ENCODE measurements at regions not wholly inside any gene's neighbourhood (a gene's known extent, or its start where the extent isn't known, plus 50 kb on each side); places are given as distances from the start of the nearest gene placed in this dataset.

DNA sequence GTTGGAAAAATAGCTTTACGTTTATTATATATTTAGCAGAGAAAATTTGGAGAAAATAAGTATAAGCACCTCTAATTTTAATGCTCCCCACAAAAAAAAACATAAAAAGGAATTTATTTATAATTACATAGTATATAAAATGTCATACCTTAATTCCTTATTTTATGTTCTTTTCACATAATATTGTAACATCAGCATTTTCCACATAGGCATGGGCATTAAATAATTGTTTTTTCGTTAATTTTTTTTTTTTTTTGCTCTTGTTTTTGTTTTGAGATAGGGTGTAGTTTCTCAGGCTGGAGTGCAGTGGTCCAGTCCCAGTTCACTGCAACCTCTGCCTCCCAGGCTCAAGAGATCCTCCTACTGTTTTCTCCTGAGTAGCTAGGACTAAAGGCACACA is 329.8 kb upstream of the FOXG1 start:
- no peaks in the 10 kb centered on the region for H4K20me1 ChIP-seq (ENCODE audit: control insufficient read depth, extremely low read depth, insufficient read depth, low read length)
- H3K79me2 ChIP-seq (ENCODE audit: control insufficient read depth, insufficient read depth, low read length) = no peaks in the 10 kb centered on the region
- dilution Hi-C loops (cut with MboI; ENCODE audit: extremely low pct_ligation_motif_present, low sequenced_read_pairs) = no loop called here
- no peaks in the 10 kb centered on the region for H3K9me3 ChIP-seq (ENCODE audit: control insufficient read depth, low read depth, low read length)
- FAIRE-seq (no peak), DNase-seq (ENCODE audit: low read depth, low spot score) (no peak)
- no peak for TF ChIP-seq EZH2 (IDR thresholded peaks at IDR 0.05; ENCODE audit: low read length)
- TF ChIP-seq, protein P1, sequence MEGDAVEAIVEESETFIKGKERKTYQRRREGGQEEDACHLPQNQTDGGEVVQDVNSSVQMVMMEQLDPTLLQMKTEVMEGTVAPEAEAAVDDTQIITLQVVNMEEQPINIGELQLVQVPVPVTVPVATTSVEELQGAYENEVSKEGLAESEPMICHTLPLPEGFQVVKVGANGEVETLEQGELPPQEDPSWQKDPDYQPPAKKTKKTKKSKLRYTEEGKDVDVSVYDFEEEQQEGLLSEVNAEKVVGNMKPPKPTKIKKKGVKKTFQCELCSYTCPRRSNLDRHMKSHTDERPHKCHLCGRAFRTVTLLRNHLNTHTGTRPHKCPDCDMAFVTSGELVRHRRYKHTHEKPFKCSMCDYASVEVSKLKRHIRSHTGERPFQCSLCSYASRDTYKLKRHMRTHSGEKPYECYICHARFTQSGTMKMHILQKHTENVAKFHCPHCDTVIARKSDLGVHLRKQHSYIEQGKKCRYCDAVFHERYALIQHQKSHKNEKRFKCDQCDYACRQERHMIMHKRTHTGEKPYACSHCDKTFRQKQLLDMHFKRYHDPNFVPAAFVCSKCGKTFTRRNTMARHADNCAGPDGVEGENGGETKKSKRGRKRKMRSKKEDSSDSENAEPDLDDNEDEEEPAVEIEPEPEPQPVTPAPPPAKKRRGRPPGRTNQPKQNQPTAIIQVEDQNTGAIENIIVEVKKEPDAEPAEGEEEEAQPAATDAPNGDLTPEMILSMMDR (optimal IDR thresholded peaks at IDR 0.05 in 1 of 3, IDR thresholded peaks at IDR 0.05 in 1 of 3, conservative IDR thresholded peaks at IDR 0.05 in 1 of 3; ENCODE audit: extremely low read depth in 1 of 3, insufficient read depth in 2 of 3, low read length in 3 of 3) = no peak
- no peak overlapping the region for H3K9ac ChIP-seq (ENCODE audit: control insufficient read depth, extremely low read depth, insufficient read depth, low read length)
- H3K4me1 ChIP-seq (ENCODE audit: control insufficient read depth, extremely low read depth, insufficient read depth, low read length) = no peaks in the 10 kb centered on the region
- H3K36me3 ChIP-seq (ENCODE audit: control insufficient read depth in 2 of 2, extremely low read depth in 1 of 2, insufficient read depth in 2 of 2, low read length in 2 of 2) = no peaks in the 10 kb centered on the region
- no peak overlapping the region for H3K4me3 ChIP-seq (ENCODE audit: control insufficient read depth in 2 of 3, extremely low read depth in 1 of 3, insufficient read depth in 2 of 3, low read depth in 1 of 3, low read length in 3 of 3)
- no peaks in the 10 kb centered on the region for H3K27me3 ChIP-seq (ENCODE audit: control insufficient read depth, extremely low read depth, insufficient read depth, low read length)
- H3K4me2 ChIP-seq (ENCODE audit: control insufficient read depth, extremely low read depth, insufficient read depth, low read depth, low read length) = no peak overlapping the region
- H3K27ac ChIP-seq (ENCODE audit: control insufficient read depth, insufficient read depth, low read length) = no peak overlapping the region
- no peaks in the 10 kb centered on the region for H3K9me1 ChIP-seq (ENCODE audit: control insufficient read depth, extremely low read depth, insufficient read depth, low read length)
- no peak overlapping the region for H2AFZ ChIP-seq (ENCODE audit: control insufficient read depth, low read length)

DNA sequence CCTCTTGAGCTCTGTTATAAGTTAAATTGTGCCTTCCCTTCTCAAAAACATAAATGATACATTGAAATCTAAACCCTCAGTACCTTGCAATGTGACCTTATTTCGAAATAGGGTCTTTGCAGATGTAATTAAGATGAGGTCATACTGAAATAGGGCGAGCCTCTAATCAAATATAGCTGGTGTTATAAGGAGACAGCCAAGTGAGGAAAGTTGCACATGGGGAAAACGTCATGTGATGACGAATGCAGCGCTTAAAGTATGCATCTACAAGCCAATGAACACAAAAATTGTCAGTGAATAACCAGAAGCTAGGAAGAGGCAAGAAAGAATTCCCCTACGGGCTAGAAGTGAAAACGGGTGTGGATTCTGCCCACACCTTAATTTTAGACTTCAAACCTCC is 305.2 kb upstream of the FOXG1 start:
- H3K4me2 ChIP-seq (ENCODE audit: control insufficient read depth, extremely low read depth, insufficient read depth, low read depth, low read length) = no peak overlapping the region
- H4K20me1 ChIP-seq (ENCODE audit: control insufficient read depth, extremely low read depth, insufficient read depth, low read length) = no peaks in the 10 kb centered on the region
- no peaks in the 10 kb centered on the region for H3K79me2 ChIP-seq (ENCODE audit: control insufficient read depth, insufficient read depth, low read length)
- H3K9ac ChIP-seq (ENCODE audit: control insufficient read depth, extremely low read depth, insufficient read depth, low read length) = no peak overlapping the region
- H2AFZ ChIP-seq (ENCODE audit: control insufficient read depth, low read length) = no peak overlapping the region
- no peaks in the 10 kb centered on the region for H3K9me3 ChIP-seq (ENCODE audit: control insufficient read depth, low read depth, low read length)
- no peaks in the 10 kb centered on the region for H3K9me1 ChIP-seq (ENCODE audit: control insufficient read depth, extremely low read depth, insufficient read depth, low read length)
- no peaks in the 10 kb centered on the region for H3K36me3 ChIP-seq (ENCODE audit: control insufficient read depth in 2 of 2, extremely low read depth in 1 of 2, insufficient read depth in 2 of 2, low read length in 2 of 2)
- H3K27ac ChIP-seq (ENCODE audit: control insufficient read depth, insufficient read depth, low read length) = no peak overlapping the region
- no peak overlapping the region for H3K4me3 ChIP-seq (ENCODE audit: control insufficient read depth in 2 of 3, extremely low read depth in 1 of 3, insufficient read depth in 2 of 3, low read depth in 1 of 3, low read length in 3 of 3)
- FAIRE-seq = no peak
- no peaks in the 10 kb centered on the region for H3K4me1 ChIP-seq (ENCODE audit: control insufficient read depth, extremely low read depth, insufficient read depth, low read length)
- dilution Hi-C loops (cut with MboI; ENCODE audit: extremely low pct_ligation_motif_present, low sequenced_read_pairs) = no loop called here
- no peak for DNase-seq (ENCODE audit: low read depth, low spot score)
- no peak for TF ChIP-seq EZH2 (IDR thresholded peaks at IDR 0.05; ENCODE audit: low read length)
- TF ChIP-seq, protein P1 (optimal IDR thresholded peaks at IDR 0.05 in 1 of 3, IDR thresholded peaks at IDR 0.05 in 1 of 3, conservative IDR thresholded peaks at IDR 0.05 in 1 of 3; ENCODE audit: extremely low read depth in 1 of 3, insufficient read depth in 2 of 3, low read length in 3 of 3) = no peak
- H3K27me3 ChIP-seq (ENCODE audit: control insufficient read depth, extremely low read depth, insufficient read depth, low read length) = no peaks in the 10 kb centered on the region

Measured in keratinocyte (primary cell).